ENCODE measurements at regions not wholly inside any gene's neighbourhood (a gene's known extent, or its start where the extent isn't known, plus 50 kb on each side); places are given as distances from the start of the nearest gene placed in this dataset.

- Histone ChIP-seq H3F3A (ENCODE audit: control insufficient read depth, insufficient read depth) (no peaks in the 10 kb centered on the region), H3K4me1 (ENCODE audit: control insufficient read depth, low read length) (no peaks in the 10 kb centered on the region), H4K20me1 (ENCODE audit: control insufficient read depth, insufficient read depth, low read depth, low read length) (no peaks in the 10 kb centered on the region; the same call in 1 of the 2 replicates), H3K9me2 (replicated peaks; ENCODE audit: control insufficient read depth, low read length) (no peaks in the 10 kb centered on the region), H3K27ac (ENCODE audit: low read depth, low read length) (no peak overlapping the region), H3K36me3 (ENCODE audit: control insufficient read depth, low read length) (no peaks in the 10 kb centered on the region), H3K79me2 (ENCODE audit: control insufficient read depth, low read length) (no peaks in the 10 kb centered on the region), H3K27me3 (ENCODE audit: control insufficient read depth, low read length) (peaks cover 15% of the 10 kb centered on the region), H3K9me3 (ENCODE audit: control insufficient read depth, insufficient read depth, low read length) (no peaks in the 10 kb centered on the region), H3K4me3 (ENCODE audit: low read length) (no peak overlapping the region), H3K4me2 (ENCODE audit: low read length) (no peak overlapping the region)
- no peak for TF ChIP-seq EZH2phosphoT487 (IDR thresholded peaks at IDR 0.05; ENCODE audit: borderline replicate concordance, low read length)
- TF ChIP-seq, protein P1, sequence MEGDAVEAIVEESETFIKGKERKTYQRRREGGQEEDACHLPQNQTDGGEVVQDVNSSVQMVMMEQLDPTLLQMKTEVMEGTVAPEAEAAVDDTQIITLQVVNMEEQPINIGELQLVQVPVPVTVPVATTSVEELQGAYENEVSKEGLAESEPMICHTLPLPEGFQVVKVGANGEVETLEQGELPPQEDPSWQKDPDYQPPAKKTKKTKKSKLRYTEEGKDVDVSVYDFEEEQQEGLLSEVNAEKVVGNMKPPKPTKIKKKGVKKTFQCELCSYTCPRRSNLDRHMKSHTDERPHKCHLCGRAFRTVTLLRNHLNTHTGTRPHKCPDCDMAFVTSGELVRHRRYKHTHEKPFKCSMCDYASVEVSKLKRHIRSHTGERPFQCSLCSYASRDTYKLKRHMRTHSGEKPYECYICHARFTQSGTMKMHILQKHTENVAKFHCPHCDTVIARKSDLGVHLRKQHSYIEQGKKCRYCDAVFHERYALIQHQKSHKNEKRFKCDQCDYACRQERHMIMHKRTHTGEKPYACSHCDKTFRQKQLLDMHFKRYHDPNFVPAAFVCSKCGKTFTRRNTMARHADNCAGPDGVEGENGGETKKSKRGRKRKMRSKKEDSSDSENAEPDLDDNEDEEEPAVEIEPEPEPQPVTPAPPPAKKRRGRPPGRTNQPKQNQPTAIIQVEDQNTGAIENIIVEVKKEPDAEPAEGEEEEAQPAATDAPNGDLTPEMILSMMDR (IDR thresholded peaks at IDR 0.05; ENCODE audit: low read depth, low read length, poor library complexity, severe bottlenecking) = no peak
These were observed 72.7 kb upstream of the GATA5 start for GRCh38 chr20:62548471-62548870.

- Histone ChIP-seq H3K4me3 (ENCODE audit: low read length) (no peak overlapping the region), H3K4me1 (ENCODE audit: control insufficient read depth, low read length) (no peaks in the 10 kb centered on the region), H3K79me2 (ENCODE audit: control insufficient read depth, low read length) (no peaks in the 10 kb centered on the region), H3F3A (ENCODE audit: control insufficient read depth, insufficient read depth) (no peaks in the 10 kb centered on the region), H4K20me1 (ENCODE audit: control insufficient read depth, insufficient read depth, low read depth, low read length) (no peaks in the 10 kb centered on the region; the same call in 1 of the 2 replicates), H3K27me3 (ENCODE audit: control insufficient read depth, low read length) (peaks cover 15% of the 10 kb centered on the region), H3K27ac (ENCODE audit: low read depth, low read length) (no peak overlapping the region), H3K4me2 (ENCODE audit: low read length) (no peak overlapping the region), H3K36me3 (ENCODE audit: control insufficient read depth, low read length) (no peaks in the 10 kb centered on the region), H3K9me2 (replicated peaks; ENCODE audit: control insufficient read depth, low read length) (no peaks in the 10 kb centered on the region), H3K9me3 (ENCODE audit: control insufficient read depth, insufficient read depth, low read length) (no peaks in the 10 kb centered on the region)
- no peak for TF ChIP-seq EZH2phosphoT487 (IDR thresholded peaks at IDR 0.05; ENCODE audit: borderline replicate concordance, low read length)
- TF ChIP-seq, protein P1 (IDR thresholded peaks at IDR 0.05; ENCODE audit: low read depth, low read length, poor library complexity, severe bottlenecking) = no peak
These were observed 73.2 kb upstream of the GATA5 start for GRCh38 chr20:62549029-62549428.

- Histone ChIP-seq H3K27me3 (ENCODE audit: control insufficient read depth, low read length) (peaks cover 15% of the 10 kb centered on the region), H3K4me1 (ENCODE audit: control insufficient read depth, low read length) (no peaks in the 10 kb centered on the region), H3K9me3 (ENCODE audit: control insufficient read depth, insufficient read depth, low read length) (no peaks in the 10 kb centered on the region), H3K79me2 (ENCODE audit: control insufficient read depth, low read length) (no peaks in the 10 kb centered on the region), H4K20me1 (ENCODE audit: control insufficient read depth, insufficient read depth, low read depth, low read length) (no peaks in the 10 kb centered on the region; the same call in 1 of the 2 replicates), H3K36me3 (ENCODE audit: control insufficient read depth, low read length) (no peaks in the 10 kb centered on the region), H3K27ac (ENCODE audit: low read depth, low read length) (no peak overlapping the region), H3F3A (ENCODE audit: control insufficient read depth, insufficient read depth) (no peaks in the 10 kb centered on the region), H3K4me3 (ENCODE audit: low read length) (no peak overlapping the region), H3K4me2 (ENCODE audit: low read length) (no peak overlapping the region), H3K9me2 (replicated peaks; ENCODE audit: control insufficient read depth, low read length) (no peaks in the 10 kb centered on the region)
- TF ChIP-seq, protein P1 (IDR thresholded peaks at IDR 0.05; ENCODE audit: low read depth, low read length, poor library complexity, severe bottlenecking) = no peak
- no peak for TF ChIP-seq EZH2phosphoT487 (IDR thresholded peaks at IDR 0.05; ENCODE audit: borderline replicate concordance, low read length)
These were observed 73.8 kb upstream of the GATA5 start for GRCh38 chr20:62549499-62550086.
